SK-N-SH treated with all-trans-retinoic acid at 6 μM for 48 hours (cell line): ENCODE measurements at regions not wholly inside any gene's neighbourhood (a gene's known extent, or its start where the extent isn't known, plus 50 kb on each side); places are given as distances from the start of the nearest gene placed in this dataset.

ENCODE experiments used
- ARNTL ChIP-seq: fragments of 450-650 bp; formaldehyde crosslinking; IDR thresholded peaks from 2 replicates; pipeline ENCODE4 v1.5.0; 2020; ENCODE audit warnings: low read depth, mild to moderate bottlenecking, moderate library complexity, borderline replicate concordance
- ESRRG ChIP-seq: fragments of 250-450 bp; sonication (Bioruptor Pico); IDR thresholded peaks from 2 replicates; pipeline ENCODE4 v1.6.1; 2021; ENCODE audit warnings: mild to moderate bottlenecking
- GLIS3 ChIP-seq: fragments of 250-450 bp; sonication (Bioruptor Pico); IDR thresholded peaks from 2 replicates; pipeline ENCODE4 v1.5.0; 2020; ENCODE audit warnings: mild to moderate bottlenecking, moderate library complexity
- OSR1 ChIP-seq: fragments of 250-450 bp; sonication (Bioruptor Pico); IDR thresholded peaks from 2 replicates; pipeline ENCODE4 v1.8.0; 2022; ENCODE audit warnings: moderate library complexity, mild to moderate bottlenecking, inconsistent platforms
- RARB ChIP-seq: fragments of 250-450 bp; sonication (Bioruptor Pico); IDR thresholded peaks from 2 replicates; pipeline ENCODE4 v1.8.0; 2021; ENCODE audit warnings: mild to moderate bottlenecking, moderate library complexity
- SNAI2 ChIP-seq: fragments of 250-450 bp; sonication (Bioruptor Pico); IDR thresholded peaks from 2 replicates; pipeline ENCODE4 v1.5.0; 2020; ENCODE audit warnings: mild to moderate bottlenecking, moderate library complexity
- TOX ChIP-seq: fragments of 250-450 bp; sonication (Bioruptor Pico); IDR thresholded peaks from 2 replicates; pipeline ENCODE4 v1.8.0; 2021; ENCODE audit warnings: mild to moderate bottlenecking, moderate library complexity, borderline replicate concordance
- ZFP3 ChIP-seq: fragments of 250-450 bp; sonication (Bioruptor Pico); IDR thresholded peaks from 2 replicates; pipeline ENCODE4 v1.5.0; 2020; ENCODE audit warnings: mild to moderate bottlenecking, moderate library complexity
- ZNF70 ChIP-seq: fragments of 450-650 bp; formaldehyde crosslinking; IDR thresholded peaks from 2 replicates; pipeline ENCODE4 v1.5.0; 2020; ENCODE audit warnings: mild to moderate bottlenecking, moderate library complexity
- TF ChIP-seq, protein P1 (sequence below): fragments of 250-450 bp; sonication (Bioruptor Pico); IDR thresholded peaks from 2 replicates; pipeline ENCODE4 v1.8.0; 2020; ENCODE audit warnings: mild to moderate bottlenecking, moderate library complexity, borderline replicate concordance
- TF ChIP-seq, protein P2 (sequence below): fragments of 250-450 bp; sonication (Bioruptor Pico); IDR thresholded peaks from 2 replicates; pipeline ENCODE4 v1.5.0; 2020; ENCODE audit warnings: mild to moderate bottlenecking, moderate library complexity
- TF ChIP-seq, protein P3 (sequence below): fragments of 250-450 bp; sonication (Bioruptor Pico); IDR thresholded peaks from 2 replicates; pipeline ENCODE4 v1.8.0; 2021; ENCODE audit warnings: low read depth, mild to moderate bottlenecking, moderate library complexity, borderline replicate concordance

DNA sequence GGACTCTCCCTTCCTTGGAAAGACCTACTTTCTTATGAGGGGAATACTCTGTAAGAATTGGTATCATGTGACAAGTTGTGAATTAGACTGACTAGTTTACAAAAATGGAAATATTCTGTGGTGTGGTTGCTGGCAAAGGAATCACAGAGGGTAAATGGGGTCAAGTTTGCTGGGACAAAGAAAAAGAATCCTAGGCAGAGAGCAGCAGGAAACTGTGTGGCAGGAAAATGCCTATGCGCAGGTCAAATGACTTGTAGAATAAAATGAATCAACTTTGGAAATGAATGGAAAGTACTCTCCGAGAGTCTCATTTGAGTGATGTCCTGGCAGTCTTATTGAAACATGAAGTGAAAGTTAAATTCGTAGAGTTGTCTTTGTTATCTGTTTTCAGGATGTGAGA lies 1250.7 kb downstream of the UQCRFS1 start:
- TF ChIP-seq RARB (no peak), ZFP3 (CRISPR knock-in tag) (no peak), SNAI2 (CRISPR knock-in tag) (no peak), ESRRG (CRISPR knock-in tag) (no peak), TOX (CRISPR knock-in tag) (no peak), GLIS3 (no peak), ARNTL (CRISPR knock-in tag) (no peak), ZNF70 (CRISPR knock-in tag) (no peak), OSR1 (CRISPR knock-in tag) (no peak)
- TF ChIP-seq, protein P1, sequence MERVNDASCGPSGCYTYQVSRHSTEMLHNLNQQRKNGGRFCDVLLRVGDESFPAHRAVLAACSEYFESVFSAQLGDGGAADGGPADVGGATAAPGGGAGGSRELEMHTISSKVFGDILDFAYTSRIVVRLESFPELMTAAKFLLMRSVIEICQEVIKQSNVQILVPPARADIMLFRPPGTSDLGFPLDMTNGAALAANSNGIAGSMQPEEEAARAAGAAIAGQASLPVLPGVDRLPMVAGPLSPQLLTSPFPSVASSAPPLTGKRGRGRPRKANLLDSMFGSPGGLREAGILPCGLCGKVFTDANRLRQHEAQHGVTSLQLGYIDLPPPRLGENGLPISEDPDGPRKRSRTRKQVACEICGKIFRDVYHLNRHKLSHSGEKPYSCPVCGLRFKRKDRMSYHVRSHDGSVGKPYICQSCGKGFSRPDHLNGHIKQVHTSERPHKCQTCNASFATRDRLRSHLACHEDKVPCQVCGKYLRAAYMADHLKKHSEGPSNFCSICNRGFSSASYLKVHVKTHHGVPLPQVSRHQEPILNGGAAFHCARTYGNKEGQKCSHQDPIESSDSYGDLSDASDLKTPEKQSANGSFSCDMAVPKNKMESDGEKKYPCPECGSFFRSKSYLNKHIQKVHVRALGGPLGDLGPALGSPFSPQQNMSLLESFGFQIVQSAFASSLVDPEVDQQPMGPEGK (CRISPR knock-in tag) = no peak
- TF ChIP-seq, protein P2, sequence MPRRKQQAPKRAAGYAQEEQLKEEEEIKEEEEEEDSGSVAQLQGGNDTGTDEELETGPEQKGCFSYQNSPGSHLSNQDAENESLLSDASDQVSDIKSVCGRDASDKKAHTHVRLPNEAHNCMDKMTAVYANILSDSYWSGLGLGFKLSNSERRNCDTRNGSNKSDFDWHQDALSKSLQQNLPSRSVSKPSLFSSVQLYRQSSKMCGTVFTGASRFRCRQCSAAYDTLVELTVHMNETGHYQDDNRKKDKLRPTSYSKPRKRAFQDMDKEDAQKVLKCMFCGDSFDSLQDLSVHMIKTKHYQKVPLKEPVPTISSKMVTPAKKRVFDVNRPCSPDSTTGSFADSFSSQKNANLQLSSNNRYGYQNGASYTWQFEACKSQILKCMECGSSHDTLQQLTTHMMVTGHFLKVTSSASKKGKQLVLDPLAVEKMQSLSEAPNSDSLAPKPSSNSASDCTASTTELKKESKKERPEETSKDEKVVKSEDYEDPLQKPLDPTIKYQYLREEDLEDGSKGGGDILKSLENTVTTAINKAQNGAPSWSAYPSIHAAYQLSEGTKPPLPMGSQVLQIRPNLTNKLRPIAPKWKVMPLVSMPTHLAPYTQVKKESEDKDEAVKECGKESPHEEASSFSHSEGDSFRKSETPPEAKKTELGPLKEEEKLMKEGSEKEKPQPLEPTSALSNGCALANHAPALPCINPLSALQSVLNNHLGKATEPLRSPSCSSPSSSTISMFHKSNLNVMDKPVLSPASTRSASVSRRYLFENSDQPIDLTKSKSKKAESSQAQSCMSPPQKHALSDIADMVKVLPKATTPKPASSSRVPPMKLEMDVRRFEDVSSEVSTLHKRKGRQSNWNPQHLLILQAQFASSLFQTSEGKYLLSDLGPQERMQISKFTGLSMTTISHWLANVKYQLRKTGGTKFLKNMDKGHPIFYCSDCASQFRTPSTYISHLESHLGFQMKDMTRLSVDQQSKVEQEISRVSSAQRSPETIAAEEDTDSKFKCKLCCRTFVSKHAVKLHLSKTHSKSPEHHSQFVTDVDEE (CRISPR knock-in tag) = no peak
- TF ChIP-seq, protein P3, sequence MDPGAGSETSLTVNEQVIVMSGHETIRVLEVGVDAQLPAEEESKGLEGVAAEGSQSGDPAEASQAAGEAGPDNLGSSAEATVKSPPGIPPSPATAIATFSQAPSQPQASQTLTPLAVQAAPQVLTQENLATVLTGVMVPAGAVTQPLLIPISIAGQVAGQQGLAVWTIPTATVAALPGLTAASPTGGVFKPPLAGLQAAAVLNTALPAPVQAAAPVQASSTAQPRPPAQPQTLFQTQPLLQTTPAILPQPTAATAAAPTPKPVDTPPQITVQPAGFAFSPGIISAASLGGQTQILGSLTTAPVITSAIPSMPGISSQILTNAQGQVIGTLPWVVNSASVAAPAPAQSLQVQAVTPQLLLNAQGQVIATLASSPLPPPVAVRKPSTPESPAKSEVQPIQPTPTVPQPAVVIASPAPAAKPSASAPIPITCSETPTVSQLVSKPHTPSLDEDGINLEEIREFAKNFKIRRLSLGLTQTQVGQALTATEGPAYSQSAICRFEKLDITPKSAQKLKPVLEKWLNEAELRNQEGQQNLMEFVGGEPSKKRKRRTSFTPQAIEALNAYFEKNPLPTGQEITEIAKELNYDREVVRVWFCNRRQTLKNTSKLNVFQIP = no peak
